HL-60 (cell line): ENCODE measurements at regions not wholly inside any gene's neighbourhood (a gene's known extent, or its start where the extent isn't known, plus 50 kb on each side); places are given as distances from the start of the nearest gene placed in this dataset.

ENCODE experiments used
- DNase-seq, 2 experiments: peaks; one replicate each; pipeline ENCODE4 v3.0.0-alpha.2; 2010 to 2020; ENCODE audit warnings: low read depth in 1 of 2, low spot score in 1 of 2
- H3K27ac ChIP-seq: fragments of 250-450 bp; sonication (Bioruptor Pico); replicated peaks from 2 replicates; pipeline ENCODE4 v1.5.1; 2020; ENCODE audit warnings: mild to moderate bottlenecking, moderate library complexity
- H3K27me3 ChIP-seq: fragments of 250-450 bp; sonication (Bioruptor Pico); 2 replicates; pipeline ENCODE4 v1.5.1; 2021; ENCODE audit warnings: mild to moderate bottlenecking, moderate library complexity; ENCODE audit not compliant: insufficient read depth, poor library complexity, severe bottlenecking
- H3K4me3 ChIP-seq: replicated peaks from 2 replicates; pipeline ENCODE4 v1.5.1; 2011; ENCODE audit warnings: mild to moderate bottlenecking, control low read depth, low read length; ENCODE audit not compliant: insufficient read depth
- GABPA ChIP-seq: IDR thresholded peaks from 2 replicates; pipeline ENCODE4 v1.6.1; 2012; ENCODE audit warnings: low read depth
- POLR2AphosphoS5 ChIP-seq: IDR thresholded peaks from 2 replicates; pipeline ENCODE4 v1.6.1; 2012; ENCODE audit warnings: low read depth
- SPI1 ChIP-seq: IDR thresholded peaks from 2 replicates; pipeline ENCODE4 v1.6.1; 2012; ENCODE audit warnings: low read depth, mild to moderate bottlenecking, borderline replicate concordance
- TF ChIP-seq, protein P1 (sequence below): IDR thresholded peaks from one replicate; pipeline ENCODE4 v1.5.1; 2011; ENCODE audit warnings: low read length, control low read depth, inconsistent platforms; ENCODE audit not compliant: insufficient read depth
- TF ChIP-seq, protein P2 (sequence below): IDR thresholded peaks from 2 replicates; pipeline ENCODE4 v1.6.1; 2012; ENCODE audit warnings: low read depth; ENCODE audit not compliant: insufficient replicate concordance

DNA sequence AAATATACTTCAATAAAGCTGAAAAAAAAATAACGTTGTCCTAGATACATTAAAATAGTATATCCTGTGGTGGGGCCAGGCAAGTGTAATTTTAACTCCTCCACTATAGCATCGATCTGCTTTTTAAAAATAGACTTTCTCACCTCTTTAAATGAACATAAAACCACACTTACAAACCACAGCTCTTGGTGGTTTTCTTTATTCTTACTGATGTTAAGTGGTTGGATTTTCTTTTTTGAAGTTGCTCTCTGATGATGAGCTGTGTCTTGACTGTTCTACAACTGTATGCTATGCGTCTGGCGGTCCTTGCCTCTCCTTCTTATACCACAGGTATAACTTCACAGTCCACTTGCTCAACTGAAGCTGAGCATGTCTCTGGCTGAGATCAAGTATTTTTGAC lies 721.5 kb upstream of the KLHL1 start:
- no peak for DNase-seq
- peaks cover 3% of the 10 kb centered on the region for H3K27me3 ChIP-seq
- TF ChIP-seq SPI1 = no peak
- TF ChIP-seq, protein P1, sequence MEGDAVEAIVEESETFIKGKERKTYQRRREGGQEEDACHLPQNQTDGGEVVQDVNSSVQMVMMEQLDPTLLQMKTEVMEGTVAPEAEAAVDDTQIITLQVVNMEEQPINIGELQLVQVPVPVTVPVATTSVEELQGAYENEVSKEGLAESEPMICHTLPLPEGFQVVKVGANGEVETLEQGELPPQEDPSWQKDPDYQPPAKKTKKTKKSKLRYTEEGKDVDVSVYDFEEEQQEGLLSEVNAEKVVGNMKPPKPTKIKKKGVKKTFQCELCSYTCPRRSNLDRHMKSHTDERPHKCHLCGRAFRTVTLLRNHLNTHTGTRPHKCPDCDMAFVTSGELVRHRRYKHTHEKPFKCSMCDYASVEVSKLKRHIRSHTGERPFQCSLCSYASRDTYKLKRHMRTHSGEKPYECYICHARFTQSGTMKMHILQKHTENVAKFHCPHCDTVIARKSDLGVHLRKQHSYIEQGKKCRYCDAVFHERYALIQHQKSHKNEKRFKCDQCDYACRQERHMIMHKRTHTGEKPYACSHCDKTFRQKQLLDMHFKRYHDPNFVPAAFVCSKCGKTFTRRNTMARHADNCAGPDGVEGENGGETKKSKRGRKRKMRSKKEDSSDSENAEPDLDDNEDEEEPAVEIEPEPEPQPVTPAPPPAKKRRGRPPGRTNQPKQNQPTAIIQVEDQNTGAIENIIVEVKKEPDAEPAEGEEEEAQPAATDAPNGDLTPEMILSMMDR = no peak
- TF ChIP-seq GABPA = no peak
- TF ChIP-seq, protein P2, sequence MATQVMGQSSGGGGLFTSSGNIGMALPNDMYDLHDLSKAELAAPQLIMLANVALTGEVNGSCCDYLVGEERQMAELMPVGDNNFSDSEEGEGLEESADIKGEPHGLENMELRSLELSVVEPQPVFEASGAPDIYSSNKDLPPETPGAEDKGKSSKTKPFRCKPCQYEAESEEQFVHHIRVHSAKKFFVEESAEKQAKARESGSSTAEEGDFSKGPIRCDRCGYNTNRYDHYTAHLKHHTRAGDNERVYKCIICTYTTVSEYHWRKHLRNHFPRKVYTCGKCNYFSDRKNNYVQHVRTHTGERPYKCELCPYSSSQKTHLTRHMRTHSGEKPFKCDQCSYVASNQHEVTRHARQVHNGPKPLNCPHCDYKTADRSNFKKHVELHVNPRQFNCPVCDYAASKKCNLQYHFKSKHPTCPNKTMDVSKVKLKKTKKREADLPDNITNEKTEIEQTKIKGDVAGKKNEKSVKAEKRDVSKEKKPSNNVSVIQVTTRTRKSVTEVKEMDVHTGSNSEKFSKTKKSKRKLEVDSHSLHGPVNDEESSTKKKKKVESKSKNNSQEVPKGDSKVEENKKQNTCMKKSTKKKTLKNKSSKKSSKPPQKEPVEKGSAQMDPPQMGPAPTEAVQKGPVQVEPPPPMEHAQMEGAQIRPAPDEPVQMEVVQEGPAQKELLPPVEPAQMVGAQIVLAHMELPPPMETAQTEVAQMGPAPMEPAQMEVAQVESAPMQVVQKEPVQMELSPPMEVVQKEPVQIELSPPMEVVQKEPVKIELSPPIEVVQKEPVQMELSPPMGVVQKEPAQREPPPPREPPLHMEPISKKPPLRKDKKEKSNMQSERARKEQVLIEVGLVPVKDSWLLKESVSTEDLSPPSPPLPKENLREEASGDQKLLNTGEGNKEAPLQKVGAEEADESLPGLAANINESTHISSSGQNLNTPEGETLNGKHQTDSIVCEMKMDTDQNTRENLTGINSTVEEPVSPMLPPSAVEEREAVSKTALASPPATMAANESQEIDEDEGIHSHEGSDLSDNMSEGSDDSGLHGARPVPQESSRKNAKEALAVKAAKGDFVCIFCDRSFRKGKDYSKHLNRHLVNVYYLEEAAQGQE = no peak
- TF ChIP-seq POLR2AphosphoS5 = no peak

DNA sequence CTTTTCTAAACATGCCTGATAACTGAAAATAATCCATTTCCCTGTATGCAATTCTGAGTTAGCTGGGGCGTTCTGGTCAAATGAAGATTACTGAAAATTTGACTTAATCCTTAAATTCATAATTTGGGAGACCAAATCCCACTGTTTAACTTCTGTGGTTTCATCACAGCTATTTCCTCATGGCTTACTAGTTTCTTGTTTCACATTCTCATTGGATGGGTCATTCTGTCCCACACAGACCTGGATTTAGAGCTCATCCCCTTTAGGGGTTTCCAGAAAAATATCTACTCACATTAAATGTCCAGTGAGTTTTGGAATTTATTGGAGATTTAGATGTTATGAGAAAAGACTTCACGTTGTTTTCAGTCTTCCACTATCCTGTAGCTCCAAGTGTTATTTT lies 709.3 kb upstream of the KLHL1 start:
- no peak for DNase-seq
- no peaks in the 10 kb centered on the region for H3K27me3 ChIP-seq
- TF ChIP-seq, protein P2 = no peak
- TF ChIP-seq, protein P1 = no peak
- TF ChIP-seq GABPA = no peak
- no peak for TF ChIP-seq SPI1
- TF ChIP-seq POLR2AphosphoS5 = no peak
- no peak overlapping the region for H3K27ac ChIP-seq
- H3K4me3 ChIP-seq = no peak overlapping the region

More for the DNA sequence above, 721.5 kb upstream of the KLHL1 start:
- Histone ChIP-seq H3K27ac (no peak overlapping the region), H3K4me3 (no peak overlapping the region)

DNA sequence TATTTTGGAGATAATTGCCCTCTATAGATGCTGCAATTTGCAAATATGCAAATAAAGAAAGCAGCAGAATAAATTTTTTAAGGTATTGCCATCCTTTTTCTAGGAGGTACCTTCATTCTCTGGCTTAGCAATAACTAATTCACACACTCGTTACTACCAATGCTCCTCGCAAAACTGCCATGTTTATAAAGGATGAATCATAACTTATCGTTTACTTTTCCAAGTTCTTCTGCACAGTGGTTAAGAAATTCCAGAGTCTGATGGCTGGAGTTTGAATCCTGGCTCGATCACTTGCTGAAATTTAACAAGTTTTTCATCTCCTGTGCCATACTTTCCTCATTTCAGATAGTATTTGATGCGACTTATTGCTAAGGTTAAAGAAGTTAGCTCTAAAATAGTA lies 708.6 kb upstream of the KLHL1 start:
- DNase-seq = no peak
- Histone ChIP-seq H3K27me3 (no peaks in the 10 kb centered on the region), H3K27ac (no peak overlapping the region), H3K4me3 (no peak overlapping the region)
- TF ChIP-seq, protein P1 = no peak
- TF ChIP-seq, protein P2 = no peak
- TF ChIP-seq POLR2AphosphoS5 (no peak), SPI1 (no peak)
